ENCODE measurements at regions not wholly inside any gene's neighbourhood (a gene's known extent, or its start where the extent isn't known, plus 50 kb on each side); places are given as distances from the start of the nearest gene placed in this dataset.

DNA sequence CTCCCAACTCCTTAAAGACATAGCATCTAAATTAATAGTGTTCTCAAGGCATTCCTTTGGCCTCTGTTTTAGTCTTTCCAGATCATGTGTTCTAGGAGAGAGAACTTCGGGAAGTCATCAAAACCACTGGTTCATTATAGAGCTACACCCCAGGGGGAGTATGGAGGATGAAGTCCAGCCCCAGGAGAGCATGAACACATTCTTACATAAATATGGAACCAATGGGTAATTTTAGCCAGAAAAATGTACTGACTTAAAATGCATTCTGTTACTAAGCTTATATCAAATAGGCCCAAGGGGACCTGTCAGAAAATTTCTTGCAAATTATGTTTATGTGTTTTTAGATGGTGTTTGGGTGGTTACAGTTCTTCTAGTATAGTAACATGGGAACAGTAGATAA is 165.2 kb downstream of the NTMT2 start:
- TF ChIP-seq, protein P1, sequence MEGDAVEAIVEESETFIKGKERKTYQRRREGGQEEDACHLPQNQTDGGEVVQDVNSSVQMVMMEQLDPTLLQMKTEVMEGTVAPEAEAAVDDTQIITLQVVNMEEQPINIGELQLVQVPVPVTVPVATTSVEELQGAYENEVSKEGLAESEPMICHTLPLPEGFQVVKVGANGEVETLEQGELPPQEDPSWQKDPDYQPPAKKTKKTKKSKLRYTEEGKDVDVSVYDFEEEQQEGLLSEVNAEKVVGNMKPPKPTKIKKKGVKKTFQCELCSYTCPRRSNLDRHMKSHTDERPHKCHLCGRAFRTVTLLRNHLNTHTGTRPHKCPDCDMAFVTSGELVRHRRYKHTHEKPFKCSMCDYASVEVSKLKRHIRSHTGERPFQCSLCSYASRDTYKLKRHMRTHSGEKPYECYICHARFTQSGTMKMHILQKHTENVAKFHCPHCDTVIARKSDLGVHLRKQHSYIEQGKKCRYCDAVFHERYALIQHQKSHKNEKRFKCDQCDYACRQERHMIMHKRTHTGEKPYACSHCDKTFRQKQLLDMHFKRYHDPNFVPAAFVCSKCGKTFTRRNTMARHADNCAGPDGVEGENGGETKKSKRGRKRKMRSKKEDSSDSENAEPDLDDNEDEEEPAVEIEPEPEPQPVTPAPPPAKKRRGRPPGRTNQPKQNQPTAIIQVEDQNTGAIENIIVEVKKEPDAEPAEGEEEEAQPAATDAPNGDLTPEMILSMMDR (IDR thresholded peaks at IDR 0.05), result no peak
- TF ChIP-seq POLR2A (IDR thresholded peaks at IDR 0.05) (no peak), EP300 (IDR thresholded peaks at IDR 0.05) (no peak)

All from tibial nerve (tissue), 4 donors.